ENCODE measurements at regions not wholly inside any gene's neighbourhood (a gene's known extent, or its start where the extent isn't known, plus 50 kb on each side); places are given as distances from the start of the nearest gene placed in this dataset.
"Not testable (repeated sequence)": the region's sequence is repeated elsewhere in the genome, so short reads cannot be mapped to it uniquely, and the experiment has no call there.

DNA sequence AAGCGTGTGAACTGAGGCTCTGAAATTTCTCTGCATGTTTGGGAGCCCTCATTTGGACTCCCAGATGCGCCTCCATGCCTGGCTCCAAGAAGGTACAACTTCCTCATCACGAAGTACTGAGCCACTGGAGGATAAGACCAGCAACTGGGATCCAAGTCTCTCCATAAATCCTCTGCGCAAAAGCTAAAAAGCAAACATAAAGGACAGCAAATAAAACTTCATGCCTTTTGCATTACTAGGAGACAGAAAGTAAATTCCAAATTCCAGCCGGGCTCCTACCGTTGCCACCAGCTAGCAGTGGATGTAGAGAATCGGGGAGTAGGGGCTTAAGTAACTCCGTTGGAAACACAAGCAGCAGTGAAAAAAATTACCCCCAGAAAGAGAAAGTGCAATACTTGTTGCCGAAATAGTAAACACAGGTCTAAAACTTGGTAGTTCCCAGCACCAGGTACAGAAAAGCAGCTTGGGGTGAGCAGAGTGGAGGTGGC is 477.1 kb upstream of the TENM3 start:
- DNase-seq, result no peak

DNA sequence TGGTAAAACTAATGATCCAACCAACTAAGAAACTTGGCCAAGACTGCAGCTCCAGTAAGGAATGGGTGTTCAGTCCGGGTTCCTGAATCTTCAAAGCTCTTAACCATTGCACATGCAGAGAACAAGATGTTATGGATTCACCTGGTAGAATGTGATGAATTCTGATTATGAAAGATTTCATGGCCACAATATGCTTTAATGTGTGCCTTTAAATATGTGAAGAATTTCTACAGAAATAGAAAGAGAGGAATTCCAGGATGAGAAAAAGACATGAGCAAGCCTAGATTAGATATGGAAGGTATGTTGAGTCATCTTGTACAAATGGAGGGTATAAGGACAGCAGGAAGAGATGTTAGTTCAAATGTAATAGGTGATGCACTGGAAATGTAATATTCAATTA is 472.2 kb upstream of the TENM3 start:
- no peak for DNase-seq

DNA sequence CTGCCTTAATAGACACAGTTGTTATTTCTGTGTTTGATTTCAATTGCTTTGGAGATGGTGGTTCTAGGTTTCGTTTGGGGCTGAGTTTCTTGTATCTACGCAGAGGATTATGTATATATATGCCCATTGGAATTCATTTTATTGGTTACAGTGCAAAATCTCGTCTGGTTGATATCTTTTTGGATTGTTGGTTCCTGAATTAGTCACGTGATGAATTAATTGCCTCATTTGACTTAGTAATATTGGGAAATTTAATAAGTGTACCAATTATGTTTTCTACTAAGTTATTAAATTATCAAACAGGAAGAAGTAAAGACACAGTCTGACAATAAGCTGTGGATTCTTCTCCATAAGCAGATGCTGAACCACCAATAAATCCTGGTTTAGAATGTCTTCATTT is 467.9 kb upstream of the TENM3 start:
- DNase-seq, result no peak

DNA sequence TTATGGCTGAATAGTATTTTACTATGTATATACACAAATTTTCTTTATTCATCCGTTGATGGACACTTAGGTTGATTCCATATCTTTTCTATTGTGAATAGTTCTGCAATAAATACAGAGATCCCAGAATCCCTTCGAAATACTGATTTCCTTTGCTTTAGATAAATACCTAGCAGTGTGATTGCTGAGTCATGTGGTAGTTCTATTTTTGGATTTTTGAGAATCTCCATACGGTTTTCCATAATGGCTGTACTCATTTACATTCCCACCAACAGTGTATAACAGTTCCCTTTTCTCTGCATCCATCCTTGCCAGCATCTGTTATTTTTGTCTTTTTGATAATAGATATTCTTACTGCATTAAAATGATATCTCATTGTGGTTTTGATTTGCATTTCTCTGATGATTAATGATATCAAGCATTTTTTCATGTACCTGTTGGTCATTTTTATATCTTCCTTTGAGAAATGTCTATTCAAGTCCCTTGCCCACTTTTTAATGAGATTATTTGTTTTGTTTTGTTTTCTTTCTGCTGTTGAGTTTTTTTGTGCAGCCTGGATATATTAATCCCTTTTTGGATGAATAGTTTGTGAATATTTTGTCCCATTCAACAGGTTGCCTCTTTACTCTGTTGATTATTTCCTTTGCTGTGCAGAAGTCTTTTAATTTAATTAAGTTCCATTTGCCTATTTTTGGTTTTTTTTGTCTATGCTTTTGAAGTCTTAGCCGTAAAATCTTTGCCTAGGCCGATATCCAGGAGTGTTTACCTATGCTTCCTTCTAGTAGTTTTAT is 466.7 kb upstream of the TENM3 start:
- no peak for DNase-seq

DNA sequence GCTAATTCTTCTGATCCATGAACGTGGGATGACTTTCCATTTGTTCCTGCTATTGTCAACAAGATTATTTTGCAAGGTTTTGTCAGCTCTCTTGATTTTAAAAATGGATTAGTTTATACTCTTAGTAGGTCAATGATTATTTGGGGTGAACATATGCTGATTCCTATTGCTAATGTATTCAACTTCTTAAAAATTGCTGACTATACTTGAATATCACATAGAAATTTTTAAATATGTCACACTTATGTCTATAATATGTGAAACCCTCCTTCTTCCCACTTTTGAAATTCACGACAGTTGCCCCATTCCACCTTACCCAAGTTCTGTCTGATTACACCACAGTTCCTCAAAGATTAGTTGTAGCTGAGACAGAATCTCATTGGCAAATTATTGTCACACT is 465.7 kb upstream of the TENM3 start:
- no peak for DNase-seq

DNA sequence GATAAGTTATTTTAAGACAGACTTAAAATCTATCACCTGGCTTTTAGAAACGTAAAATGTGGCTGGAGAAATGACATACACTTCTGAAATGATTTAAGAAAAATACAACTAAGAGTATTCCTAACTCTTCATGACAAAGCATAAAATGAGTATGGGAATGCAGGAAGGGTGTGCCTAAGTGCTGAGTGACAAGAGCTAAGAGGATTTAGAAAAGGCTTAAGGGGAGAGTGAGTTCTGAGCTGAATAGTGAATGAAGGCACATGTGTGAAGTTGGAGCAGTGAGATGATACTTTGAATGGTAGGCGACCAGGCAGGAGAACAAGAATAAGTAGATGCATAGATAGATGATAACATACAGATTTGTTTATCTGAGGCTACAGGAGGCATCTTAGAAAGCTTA is 458.3 kb upstream of the TENM3 start:
- peak; percentile 34 for DNase-seq

DNA sequence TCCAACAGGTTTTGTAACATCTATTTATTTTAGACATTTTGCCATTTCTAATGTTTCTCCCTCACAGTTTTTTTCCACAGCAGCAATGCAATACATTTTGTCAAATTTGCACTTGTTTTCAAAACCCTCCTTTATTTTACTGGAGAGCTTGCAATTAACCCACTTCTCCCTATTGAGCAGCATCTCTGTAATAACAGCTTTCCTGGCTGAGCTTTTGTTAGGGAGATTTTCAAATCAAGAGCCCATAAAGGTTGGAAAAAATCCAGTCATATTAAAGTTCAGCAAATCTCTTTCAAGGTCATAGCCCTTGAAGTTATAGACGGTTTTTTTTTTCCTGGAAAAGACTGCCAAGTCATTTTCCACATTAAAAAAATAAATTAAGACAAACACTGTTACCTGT is 450.6 kb upstream of the TENM3 start:
- DNase-seq, result no peak

DNA sequence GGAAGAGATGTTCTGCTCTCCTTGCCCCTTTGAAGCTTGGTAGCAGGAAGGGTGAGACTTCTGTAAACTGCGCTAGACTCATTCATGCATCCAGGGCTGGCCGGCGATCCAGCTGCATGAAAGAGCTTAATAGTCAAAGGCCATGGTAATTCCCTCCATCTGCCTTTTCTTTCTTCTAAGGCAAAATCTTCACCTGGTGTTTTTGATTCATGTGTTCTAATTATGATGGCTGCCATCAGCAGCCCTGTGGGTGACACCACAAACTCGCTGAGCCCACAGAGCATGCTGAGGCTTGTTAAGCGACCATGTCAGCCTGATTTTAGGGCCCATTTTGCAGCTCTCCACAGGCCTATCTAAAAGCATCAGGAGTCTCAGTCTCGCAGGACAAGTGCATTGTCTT is 450.1 kb upstream of the TENM3 start:
- no peak for DNase-seq

DNA sequence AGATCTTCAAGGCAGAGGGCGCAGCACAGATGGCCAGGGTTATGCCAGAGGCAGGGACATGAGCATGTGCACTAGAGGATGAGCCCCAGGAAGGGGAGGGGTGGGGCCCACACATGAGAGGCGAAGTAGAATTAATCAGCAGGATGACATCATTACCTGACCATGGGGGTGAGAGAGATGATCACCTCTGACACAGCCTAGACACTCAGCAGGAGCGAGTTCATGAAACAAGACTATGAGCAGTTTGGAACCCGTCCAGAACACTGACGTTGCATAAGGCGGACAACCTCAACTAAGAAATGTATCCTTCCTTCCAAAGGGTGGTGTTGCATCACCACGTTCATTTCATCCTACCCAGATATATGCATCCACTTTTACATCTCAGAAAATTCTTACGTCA is 446.7 kb upstream of the TENM3 start:
- peak; percentile 1 for DNase-seq

DNA sequence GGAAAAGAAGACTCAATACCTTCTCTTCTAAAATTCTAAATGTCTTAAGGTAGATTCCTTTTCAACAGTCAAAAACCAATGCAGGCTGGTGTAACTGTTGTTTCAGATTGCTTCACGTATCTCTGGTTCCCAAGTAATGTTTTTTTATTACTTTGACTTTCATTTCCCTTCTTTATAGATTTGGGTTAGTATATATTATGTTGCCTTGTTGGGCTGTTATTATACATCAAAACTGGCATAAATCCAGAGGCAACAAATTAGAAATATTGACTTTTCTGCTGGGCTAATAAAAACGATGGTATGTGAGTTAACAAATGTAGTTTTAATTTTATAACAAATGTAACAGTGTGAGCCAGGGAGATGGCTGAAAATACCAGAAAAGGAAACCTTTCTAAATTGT is 444.7 kb upstream of the TENM3 start:
- no peak for DNase-seq

DNA sequence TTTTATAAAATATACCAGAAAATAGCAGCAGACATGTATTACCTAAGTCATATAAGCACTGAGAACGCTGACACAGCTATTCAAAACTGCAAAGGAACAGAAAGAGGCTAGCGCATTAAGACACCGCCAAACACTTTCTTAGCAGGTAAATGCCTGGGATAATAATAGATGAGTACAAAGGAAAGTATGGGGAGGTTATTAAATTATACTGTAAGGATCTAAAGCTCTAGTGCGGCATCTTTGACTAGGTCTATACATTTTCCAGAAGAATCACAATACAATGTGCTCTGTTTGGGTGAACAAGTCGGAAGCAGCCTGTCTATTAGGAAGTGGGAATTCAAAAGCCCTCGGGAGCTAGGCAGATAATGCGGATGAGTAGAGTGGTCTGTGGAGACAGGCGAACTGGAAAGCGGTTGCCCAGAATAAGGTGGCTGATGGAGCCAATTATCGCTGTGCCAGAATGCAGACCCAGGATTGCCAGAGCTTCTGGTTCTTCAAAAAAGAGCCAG is 443.6 kb upstream of the TENM3 start:
- DNase-seq, result no peak

DNA sequence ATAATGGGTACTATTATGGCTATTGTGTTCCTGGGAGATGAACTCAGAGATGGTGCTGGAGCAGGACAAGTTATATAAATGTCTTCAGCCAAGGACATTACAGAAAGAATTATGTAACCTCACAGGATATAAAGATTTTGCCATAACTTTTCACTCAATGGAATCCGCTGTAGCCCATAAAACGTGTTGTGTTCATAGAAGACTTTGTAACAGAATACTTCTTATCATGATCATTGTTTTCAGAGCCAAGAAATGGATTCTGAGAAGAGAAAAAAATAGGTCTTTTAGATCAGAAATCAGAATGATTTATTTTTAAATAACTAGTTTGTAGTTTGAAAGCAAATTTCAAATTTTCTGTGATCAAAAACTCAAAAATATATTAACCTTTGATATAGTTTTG is 441.0 kb upstream of the TENM3 start:
- DNase-seq, result no peak

DNA sequence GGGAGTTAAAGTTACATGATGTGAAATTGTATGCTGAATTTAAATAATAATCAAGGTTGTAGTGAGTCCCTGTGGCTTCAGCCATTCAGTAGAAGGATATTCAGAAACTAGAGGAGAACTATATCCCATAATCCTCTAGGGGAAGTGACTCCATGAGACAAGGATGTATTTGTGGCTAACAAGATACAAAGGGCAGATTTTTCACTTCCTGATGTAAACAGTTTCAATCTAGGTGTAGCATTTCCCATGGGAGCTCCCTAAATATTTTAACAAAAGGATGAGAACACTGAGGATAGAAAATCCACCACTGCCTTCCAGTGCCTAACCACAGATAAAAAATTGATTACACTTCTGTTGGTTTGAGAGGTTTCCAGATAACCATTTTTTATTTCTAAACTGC is 435.4 kb upstream of the TENM3 start:
- no peak for DNase-seq

DNA sequence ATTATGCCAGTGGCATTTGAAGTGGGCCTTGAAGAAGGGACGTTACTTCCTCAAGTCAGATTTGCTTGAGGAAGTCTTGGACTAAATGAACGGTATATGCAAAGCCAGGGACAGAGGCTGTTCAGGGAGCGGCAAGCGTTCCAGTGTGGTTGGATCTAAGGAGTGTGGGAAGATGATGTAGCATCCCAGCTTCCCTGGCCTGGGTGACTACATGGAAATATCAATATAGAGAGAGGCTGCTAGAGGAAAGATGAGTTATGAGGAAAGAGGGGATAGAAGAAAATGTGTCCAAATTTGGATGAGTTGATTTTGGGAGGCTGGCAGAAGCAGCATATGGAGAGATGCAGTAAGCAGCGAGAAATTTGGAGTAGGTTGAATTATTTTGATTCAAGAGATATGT is 432.5 kb upstream of the TENM3 start:
- DNase-seq, result no peak

DNA sequence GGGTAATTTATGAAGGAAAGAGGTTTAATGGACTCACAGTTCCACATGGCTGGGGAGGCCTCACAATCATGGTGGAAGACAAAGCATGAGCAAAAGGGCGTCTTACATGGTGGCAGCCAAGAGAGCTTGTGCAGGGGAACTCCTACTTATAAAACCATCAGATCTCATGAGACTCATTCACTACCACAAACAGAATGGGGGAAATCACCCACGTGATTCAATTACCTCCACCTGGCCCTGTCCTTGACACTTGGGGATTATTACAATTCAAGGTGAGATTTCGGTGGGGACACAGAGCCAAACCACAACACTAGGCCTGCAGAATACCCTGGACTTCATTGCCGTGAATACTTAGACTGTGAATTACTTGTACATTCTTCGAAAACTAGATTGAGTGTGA is 431.7 kb upstream of the TENM3 start:
- DNase-seq, result not testable (repeated sequence)

DNA sequence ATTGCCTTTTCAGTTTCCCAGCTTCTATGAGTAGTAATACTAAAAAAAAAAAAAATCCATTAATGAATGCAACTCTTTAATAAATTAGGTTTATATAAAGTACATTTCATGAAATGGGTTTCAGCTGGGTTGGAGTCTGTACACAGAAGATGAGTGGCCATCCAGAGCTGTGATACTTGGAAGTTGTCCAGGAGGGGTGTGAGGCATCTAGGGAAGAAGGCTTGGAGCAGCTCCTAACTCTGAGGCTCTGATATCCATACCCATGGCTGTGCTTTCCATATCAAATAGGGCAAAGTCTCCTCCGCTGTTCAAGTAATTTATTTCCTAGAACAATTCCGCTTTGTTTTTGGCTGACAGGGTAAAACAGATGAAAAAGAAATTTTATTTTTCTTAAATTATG is 423.3 kb upstream of the TENM3 start:
- DNase-seq, result no peak

DNA sequence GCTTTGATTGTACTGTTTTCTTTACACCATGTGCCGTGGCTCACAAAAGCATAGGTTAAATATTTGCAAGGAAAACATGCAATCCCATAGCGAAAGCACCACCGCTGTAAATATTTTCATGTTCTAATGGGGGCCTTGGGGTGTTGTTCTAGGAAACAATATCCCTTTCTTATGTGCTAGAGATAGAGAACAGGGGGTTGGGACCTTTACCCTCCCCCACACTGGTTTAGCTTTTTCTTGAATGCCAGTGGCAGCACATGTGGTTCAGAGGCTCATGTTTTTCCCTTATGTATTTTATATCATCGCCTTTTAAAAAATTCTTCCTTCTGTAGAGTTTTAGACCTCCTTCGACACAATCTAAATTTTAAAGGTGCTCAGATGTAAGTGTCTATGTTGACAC is 422.6 kb upstream of the TENM3 start:
- DNase-seq, result no peak

DNA sequence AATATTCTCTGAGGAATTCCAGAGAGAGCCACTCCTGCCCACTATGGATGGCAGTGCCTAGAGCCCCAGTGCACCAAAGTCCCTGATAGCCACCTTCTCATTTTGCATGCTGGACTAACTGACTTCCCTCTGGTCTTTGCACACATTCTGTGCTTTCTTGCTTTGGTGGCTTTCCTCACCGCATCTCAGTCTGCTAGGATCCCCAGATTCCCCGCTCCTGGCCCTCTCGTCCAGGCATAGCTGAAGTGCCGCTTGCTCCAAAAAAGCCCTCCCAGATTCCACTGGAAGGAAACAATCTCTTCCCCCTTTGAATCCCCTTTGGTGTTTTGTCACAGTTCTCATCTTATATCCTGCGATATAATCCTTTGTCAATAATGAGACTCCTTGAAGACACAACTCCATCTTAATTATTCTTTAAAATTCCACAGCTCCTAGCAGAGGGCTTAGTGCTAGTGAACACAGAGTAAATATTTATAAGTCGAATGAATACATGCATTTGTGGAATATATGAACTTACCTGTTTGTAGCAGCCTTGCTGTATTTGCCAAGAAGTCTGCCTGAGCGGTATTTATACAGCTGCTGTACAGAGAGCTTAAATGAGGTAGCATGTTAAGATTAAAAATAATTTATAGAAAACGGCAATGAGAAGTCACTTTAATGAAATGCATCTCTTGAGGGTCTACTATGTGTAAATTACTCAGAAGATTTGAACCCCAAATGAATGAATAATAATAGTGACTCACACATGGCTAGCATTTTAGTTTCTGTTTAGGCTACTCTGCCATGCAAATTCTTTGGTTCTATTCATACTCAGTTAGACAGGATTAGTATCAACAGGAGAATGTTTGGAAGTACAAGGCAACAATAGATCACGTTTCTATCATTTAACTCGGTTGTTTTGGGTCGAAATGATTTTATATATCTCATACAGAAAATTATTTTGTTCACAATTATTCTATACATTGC is 421.9 kb upstream of the TENM3 start:
- DNase-seq, result no peak

DNA sequence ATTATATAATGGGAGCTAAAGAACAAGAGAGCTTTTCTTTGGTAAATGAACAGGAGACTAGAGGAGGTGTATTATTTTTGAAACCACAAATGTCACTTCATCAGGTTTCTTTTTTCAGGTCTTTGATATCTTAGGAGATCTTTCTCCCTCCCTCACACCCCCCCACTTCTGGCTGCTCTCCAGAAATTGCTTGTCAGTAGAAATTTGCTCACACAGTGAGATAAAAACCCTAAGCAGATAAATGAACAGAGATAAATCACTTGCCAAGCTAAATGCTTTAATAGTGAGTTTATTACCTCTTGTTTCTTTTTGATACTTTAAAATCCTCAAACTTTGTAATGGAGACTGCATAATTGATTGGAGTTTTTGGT is 421.2 kb upstream of the TENM3 start:
- DNase-seq, result no peak

DNA sequence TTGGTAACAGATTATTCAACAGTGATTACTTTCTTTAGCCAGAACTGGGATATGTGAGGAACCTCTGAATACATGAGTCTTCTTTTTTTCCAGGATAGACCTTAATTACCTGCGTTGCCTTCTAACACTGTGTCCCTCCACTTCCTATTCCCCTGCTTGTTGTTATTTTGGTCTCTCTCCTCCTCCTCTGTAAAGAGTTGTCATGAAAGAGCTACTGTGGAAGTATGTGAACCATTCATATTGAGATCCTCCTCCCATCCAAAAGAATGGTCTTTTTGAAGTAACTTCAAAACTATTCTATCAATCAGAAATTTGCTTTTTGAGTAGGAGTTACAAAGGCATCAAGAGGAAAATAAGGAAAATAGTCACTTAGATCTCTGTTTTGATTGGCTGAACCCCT is 420.0 kb upstream of the TENM3 start:
- DNase-seq, result no peak

DNA sequence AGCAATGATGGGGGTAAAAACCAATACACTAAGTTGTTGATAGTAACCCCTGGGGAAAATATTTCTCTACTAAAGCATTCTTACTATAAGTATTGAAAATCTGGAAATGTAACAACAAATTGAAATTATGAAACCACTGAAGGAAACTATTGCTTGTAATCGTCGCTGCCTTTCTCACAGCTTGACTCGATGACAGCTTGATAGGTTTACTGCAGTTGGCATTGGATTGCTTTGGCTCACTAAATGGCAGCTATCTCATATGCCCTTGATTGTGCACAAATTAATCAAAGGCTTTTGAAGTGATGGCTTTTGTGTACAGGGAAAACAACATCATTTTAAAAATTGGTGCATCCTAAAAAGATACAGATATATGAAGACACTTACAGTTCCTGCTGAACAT is 419.6 kb upstream of the TENM3 start:
- DNase-seq, result no peak

DNA sequence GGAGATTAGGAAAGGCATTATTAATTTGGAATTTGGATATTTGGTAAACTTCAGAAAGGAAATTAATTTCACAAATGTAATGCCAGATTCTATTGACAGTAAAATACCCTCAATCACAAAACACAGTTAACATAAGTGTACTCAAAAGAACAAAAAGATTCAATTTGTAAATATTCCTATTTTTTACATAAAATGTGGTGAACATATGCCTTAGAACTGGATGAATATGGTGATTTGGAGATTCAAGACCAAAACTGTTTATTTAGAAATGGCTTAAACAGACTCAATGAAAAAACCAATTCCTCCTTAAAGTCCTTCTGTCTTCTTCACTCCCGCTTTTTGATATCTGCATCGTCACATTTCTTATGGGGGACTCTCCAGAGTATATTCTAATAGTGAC is 417.6 kb upstream of the TENM3 start:
- DNase-seq, result no peak

DNA sequence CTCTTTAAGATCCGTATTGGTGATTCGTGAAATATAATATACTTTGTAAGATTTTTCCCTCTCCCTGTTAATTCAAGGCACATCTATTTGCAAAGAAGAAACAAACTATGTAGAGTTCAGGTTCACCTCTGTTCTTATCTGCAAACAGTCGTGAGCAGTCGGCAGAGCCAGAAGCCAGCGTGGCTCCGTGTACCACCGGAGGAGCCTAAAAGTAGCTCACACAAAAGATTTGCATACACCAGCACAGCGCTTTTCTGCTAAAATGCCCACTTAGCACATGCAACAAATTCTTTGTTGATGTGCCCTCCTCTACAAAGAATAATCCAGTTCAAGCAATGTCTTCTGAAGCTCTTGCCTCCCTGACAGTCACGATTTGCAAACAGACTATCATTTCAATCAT is 416.0 kb upstream of the TENM3 start:
- no peak for DNase-seq
